KOPT-K1 (cell line): ENCODE measurements at regions not wholly inside any gene's neighbourhood (a gene's known extent, or its start where the extent isn't known, plus 50 kb on each side); places are given as distances from the start of the nearest gene placed in this dataset.
"Not testable (repeated sequence)": the region's sequence is repeated elsewhere in the genome, so short reads cannot be mapped to it uniquely, and the experiment has no call there.

Experiments
- H3K27ac ChIP-seq: fragments of 200-600 bp; sonication (generic); 2 replicates; pipeline ENCODE4 v1.5.1; 2016; ENCODE audit warnings: antibody characterized with exemption, mild to moderate bottlenecking, low read depth, low read length; ENCODE audit not compliant: poor library complexity, severe bottlenecking
- H3K36me3 ChIP-seq: fragments of 200-600 bp; sonication (generic); 2 replicates; pipeline ENCODE4 v1.5.1; 2017; ENCODE audit warnings: antibody characterized with exemption, mild to moderate bottlenecking, low read length, moderate library complexity; ENCODE audit not compliant: insufficient read depth
- H3K9me3 ChIP-seq: fragments of 200-600 bp; sonication (generic); 2 replicates; pipeline ENCODE4 v1.5.1; 2017; ENCODE audit warnings: antibody characterized with exemption, low read length, mild to moderate bottlenecking; ENCODE audit not compliant: insufficient read depth, poor library complexity, severe bottlenecking

DNA sequence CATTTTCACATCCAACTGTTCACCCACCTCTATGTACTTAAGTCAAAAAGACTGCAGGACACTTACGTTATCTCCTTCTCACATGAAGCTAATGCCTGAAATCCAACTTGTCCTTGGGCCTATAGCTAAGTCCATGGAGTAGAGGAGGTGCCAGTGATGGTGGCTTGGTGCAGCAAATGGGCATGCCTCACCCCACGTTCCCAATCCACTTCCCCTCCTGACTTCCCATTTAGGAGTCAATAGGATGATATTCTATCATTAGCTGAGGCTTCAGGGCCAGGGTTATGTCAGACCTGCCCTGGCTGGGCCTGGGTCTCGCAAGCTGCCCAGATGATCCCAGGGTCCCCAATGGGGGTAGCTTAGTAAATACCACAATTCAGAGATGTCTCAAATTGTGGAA, 410.4 kb downstream of the MAFB start:
- Histone ChIP-seq H3K36me3 (no peaks in the 10 kb centered on the region), H3K9me3 (no peaks in the 10 kb centered on the region), H3K27ac (no peak overlapping the region)

DNA sequence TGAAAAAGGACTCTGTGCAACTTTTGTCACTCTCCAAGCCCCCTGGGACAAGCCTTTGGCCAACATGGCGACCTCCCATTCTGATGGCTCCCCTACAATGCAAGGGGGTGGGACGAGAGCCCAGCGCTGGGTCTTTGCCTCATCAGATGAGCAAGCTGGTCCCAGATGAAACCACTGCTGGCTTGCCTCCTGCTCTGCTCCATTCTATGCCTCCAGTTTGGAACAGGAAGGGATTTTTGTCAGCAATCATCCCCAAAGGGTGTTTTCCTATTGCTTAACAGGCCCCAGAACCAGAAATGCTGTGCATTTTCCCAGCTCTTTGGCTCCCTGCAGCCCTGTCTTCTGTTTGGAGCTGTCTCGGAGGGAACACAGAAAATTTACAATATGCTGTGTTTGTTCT, 412.7 kb downstream of the MAFB start:
- no peaks in the 10 kb centered on the region for H3K9me3 ChIP-seq
- no peaks in the 10 kb centered on the region for H3K36me3 ChIP-seq
- H3K27ac ChIP-seq, result no peak overlapping the region

DNA sequence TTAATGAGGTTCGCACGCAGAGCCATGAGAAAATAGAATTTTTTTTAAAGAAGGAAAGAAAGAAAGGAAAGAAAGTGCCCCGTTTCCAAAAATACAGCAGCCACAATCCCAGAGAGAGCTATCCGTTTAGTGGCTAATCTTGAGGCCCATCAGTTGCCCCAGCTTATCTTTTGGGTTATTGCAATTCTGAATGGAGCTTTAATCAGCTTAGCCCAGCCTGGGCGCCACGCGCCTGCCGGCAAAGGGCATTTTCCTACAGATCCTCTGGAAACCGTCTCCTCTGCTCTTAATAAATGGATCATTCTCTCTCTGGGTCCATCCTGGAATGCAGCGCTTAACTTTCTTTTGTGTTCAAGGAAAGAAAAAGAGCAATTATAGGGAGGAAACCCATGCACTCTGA, 413.3 kb downstream of the MAFB start:
- Histone ChIP-seq H3K36me3 (no peaks in the 10 kb centered on the region), H3K9me3 (no peaks in the 10 kb centered on the region), H3K27ac (no peak overlapping the region)

DNA sequence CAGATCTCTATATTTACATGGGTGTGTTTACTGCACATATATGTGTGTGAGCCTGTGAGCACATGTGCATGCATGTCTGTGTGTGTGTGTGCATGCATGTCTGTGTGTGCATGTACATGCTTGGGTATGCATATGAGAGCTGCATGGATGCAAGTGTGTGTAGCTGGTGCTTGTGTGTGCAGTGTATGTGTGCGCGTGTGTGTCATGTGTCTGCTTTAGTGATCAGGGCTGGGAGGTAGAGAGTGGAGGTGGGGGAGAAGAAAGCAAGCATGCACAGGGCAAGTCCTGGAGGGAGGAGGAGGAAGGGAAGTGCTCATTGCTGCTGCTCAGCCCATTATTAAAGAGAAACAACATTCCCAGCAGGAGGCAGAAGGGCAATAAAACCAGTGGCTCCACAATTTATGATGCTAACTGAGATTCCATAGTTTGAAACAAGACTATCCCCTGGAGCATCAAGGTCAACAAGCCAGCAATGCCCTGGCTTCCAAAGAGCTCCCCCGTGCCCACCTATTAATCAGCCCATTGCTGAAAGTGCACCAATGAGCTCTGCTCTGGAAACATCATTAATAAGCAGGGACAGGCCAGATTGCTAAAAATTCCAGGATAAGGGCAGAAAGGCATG, 414.0 kb downstream of the MAFB start:
- no peak overlapping the region for H3K27ac ChIP-seq
- H3K9me3 ChIP-seq, result no peaks in the 10 kb centered on the region
- no peaks in the 10 kb centered on the region for H3K36me3 ChIP-seq

DNA sequence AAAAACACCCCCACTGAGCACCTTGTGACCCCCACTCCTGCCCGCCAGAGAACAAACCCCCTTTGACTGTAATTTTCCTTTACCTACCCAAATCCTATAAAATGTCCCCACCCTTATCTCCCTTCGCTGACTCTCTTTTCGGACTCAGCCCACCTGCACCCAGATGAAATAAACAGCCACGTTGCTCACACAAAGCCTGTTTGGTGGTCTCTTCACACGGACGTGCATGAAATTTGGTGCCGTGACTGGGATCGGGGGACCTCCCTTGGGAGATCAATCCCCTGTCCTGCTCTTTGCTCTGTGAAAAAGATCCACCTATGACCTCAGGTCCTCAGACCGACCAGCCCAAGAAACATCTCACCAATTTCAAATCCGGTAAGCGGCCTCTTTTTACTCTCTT, 419.8 kb downstream of the MAFB start:
- not testable (repeated sequence) for H3K36me3 ChIP-seq, H3K27ac ChIP-seq, H3K9me3 ChIP-seq

DNA sequence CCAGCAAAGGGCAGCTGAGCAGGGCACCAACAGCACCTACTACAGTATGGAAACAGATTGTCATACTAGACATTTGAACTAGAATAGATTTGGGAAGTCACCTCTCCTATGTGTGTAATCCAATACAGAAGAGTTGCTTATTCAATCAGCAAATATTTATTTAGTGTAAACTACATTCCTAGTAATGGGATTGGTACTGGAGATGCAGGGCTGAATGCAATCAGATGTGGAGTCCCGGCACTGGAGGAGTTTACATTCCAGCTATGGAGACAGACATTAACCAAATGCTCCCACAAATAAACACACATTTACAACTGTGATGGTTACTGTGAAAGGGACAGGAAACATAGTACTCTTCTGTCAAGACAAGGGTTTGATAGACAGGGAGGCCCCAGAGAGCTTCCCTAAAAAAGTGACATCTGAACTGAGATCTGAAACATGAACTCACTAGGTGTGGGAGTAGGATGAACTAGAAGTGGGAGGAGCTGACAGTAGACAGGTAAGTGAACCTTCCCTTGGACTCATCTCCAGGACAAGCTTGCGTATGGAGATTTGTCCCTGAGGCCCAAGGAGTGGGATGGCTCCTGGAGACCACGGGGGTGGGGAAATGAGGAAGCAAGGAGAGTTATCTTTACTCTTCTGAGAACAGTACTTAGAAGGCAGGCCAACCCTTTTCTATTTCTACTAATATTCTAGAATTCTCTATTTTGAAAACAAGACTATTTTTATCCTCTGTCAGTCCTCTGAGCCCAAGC, 420.5 kb downstream of the MAFB start:
- no peaks in the 10 kb centered on the region for H3K36me3 ChIP-seq
- no peaks in the 10 kb centered on the region for H3K9me3 ChIP-seq
- no peak overlapping the region for H3K27ac ChIP-seq

DNA sequence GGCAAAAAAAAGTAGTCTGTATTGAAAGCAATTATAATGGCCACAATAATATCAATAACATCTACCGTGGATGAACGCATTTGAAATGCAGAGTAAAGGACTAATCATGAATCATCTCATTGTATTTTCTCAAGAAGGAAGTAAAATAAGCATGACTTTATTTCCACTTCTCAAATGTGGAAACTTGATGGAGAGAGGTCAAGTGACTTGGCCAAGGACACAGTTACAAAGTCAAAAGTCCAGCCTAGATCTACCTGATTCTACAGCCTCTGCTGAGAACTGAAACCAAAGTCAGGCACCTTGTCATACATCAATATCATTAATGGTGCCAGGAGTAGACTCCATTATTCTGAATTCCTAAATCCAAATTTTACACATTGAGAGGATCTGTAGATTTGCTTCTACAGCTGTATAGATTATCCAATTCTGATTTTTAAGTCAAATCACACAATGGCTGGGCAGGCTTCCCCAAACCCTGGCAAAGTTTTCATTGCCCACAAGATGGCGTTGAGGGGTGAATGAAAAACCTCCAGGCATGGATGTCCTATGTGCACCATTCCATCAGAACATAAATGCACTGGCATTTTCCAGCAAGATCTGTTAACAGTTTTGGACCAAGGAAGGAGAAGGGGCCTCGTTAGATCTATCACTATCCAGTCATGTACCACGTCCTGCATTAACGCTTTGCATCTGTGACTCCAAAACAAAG, 423.1 kb downstream of the MAFB start:
- Histone ChIP-seq H3K27ac (no peak overlapping the region), H3K9me3 (no peaks in the 10 kb centered on the region), H3K36me3 (no peaks in the 10 kb centered on the region)

DNA sequence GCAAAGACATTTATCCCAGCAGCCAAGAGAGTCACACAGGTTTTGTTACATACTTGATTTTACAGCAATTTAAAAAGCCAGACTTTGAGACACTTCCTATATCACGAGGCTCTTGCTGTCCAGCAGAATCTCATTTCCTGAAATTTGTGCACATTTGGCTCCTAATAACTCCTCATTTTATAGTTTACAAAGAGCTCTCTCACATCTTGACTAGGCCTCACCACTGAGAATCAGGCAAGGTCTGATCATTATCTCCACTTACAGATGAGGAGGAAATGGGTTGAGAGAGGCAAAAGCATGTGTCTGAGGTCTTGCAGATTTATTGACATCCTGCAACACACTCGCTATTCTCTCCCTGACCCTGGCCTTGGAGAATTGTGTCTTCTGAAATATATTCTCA, 426.8 kb downstream of the MAFB start:
- Histone ChIP-seq H3K36me3 (no peaks in the 10 kb centered on the region), H3K27ac (no peak overlapping the region), H3K9me3 (no peaks in the 10 kb centered on the region)

DNA sequence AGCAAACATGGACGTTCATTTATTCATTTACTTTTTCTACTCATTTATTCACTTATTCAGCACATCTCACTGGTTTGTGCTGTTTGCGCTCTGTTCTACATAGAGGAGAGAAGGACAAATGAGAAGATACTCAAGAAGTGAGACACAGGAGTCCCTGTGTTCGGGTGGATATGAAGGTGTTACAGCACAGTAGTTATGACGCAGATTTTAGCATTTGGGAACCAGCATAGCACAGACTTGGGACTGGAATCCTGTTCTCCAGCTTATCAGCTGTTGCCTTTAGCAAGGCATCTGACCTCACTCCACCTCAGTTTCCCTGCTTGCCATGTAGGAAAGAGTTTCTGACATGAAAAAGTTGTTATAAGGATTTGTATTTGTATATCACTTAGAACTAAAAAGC, 430.1 kb downstream of the MAFB start:
- Histone ChIP-seq H3K27ac (no peak overlapping the region), H3K36me3 (no peaks in the 10 kb centered on the region), H3K9me3 (no peaks in the 10 kb centered on the region)

DNA sequence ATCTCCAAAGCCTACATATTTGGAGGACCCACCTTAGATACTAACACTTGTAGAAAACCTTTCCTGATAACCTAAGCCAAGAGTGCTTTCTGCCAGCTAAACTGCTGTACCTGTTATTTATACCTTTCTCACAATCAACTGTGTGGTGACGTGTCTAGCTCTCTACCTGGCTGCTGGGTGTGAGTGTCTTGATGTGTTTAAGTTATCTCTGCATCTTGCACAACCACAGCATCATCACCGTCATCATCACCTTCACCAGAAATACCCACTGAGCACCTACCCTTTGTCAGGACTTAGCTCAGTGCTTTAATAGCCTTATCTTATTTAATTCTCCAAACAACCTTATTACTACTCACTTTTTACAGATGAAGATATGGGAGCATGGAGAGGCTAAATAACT, 431.3 kb downstream of the MAFB start:
- Histone ChIP-seq H3K27ac (no peak overlapping the region), H3K36me3 (no peaks in the 10 kb centered on the region), H3K9me3 (no peaks in the 10 kb centered on the region)

DNA sequence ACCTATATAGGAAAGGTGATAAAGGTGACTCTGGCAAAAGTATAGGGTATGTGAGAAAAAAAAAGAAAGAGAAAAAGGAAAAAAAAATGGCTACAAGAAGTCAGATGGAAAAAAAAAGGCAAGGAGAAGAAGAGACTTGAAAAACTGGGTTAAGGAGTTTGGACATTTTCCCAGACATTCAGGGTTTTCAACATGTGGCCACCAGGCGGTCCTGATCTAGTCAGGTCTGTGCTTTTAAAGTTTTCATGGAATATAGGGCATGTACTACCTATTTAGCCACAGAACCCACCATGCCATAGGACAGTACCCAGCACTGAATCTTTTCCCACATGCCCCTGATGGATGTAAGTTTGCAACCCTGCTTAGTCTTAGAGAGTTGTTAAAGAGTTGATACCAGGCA, 433.7 kb downstream of the MAFB start:
- no peak overlapping the region for H3K27ac ChIP-seq
- H3K9me3 ChIP-seq, result no peaks in the 10 kb centered on the region

DNA sequence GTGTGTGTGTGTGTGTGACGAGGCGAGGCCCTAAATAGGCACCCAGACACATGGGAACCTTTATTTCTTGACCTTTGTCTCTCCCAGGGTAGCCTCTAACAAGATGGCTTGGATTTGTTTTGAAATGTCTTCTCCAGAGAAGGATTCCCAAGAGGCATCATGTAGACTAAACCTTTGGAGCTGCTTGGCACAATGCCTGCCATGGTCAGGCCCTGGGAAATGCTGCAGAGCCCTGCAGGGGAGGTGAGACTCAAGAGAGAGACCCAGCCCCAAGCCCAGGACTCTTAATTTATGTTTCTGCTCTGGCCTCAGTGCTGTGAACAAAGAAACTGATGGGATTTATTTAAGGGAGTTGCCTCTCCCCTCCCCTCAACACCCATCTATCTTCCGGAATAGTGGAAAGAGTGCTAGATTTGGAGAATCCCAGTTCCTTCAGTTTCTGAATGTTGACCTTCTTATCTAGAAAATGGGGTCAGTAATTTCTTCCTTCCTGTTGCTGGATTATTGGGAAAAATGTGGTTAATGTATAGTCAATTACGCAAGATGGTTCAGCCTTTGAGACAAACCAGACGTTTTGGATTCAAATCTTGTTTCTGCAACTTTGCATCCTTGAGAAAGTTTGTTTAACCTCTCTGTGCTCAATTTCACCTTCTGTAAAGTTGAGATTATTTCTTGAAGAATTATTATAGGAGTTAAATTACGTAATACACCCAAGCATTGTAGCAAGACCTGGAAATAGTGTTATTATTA, 434.8 kb downstream of the MAFB start:
- no peaks in the 10 kb centered on the region for H3K36me3 ChIP-seq
- H3K27ac ChIP-seq, result no peak overlapping the region
- no peaks in the 10 kb centered on the region for H3K9me3 ChIP-seq

More for the DNA sequence above, 433.7 kb downstream of the MAFB start:
- no peaks in the 10 kb centered on the region for H3K36me3 ChIP-seq

DNA sequence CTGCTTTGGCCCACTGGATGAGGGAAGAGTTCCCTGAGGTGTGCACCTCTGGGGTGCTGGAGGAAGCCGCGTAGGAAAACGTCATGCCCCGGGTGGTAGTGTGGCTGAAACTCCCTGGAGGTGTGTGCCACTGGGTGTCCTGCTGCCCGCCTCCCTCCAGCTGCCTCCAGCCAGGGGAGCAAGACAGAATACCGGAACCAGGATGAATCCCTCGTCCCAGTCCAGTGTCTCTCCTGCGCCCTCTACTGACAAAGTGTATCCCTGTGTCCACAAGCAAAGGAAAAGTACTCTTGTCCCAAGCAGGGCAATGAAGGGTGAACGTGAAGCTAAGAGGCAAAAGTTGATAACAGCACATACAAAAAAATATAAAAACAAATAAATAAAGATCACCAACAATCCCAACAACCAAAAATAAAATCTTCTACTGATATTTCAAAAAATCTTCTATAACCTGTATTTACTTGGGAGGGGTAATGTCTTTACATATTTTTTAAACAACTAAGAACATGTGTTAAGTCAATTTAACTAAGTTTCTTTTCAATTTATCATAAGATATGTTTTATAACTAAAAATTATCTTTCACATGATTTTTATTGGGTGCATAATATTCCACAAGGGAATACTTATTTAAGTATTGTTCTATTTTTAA, 437.6 kb downstream of the MAFB start:
- Histone ChIP-seq H3K27ac (no peak overlapping the region), H3K36me3 (no peaks in the 10 kb centered on the region), H3K9me3 (no peaks in the 10 kb centered on the region)

DNA sequence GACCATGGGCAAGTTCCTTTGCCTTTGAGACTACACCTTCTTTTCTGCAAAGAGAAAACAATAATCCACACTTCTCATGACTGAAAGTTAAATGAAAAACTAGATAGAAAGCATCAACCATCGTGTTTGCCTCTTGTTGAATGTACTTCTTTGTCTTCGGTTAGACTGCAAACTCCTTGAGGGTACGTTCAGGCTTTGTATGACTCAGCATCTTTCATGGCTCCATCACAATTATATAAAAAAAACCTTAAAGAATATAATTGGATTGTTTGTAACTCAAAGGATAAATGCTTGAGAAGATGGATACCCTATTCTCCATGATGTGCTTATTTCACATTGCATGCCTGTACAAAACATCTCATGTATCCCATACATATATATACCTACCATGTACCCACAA, 439.2 kb downstream of the MAFB start:
- Histone ChIP-seq H3K9me3 (no peaks in the 10 kb centered on the region), H3K36me3 (no peaks in the 10 kb centered on the region)

DNA sequence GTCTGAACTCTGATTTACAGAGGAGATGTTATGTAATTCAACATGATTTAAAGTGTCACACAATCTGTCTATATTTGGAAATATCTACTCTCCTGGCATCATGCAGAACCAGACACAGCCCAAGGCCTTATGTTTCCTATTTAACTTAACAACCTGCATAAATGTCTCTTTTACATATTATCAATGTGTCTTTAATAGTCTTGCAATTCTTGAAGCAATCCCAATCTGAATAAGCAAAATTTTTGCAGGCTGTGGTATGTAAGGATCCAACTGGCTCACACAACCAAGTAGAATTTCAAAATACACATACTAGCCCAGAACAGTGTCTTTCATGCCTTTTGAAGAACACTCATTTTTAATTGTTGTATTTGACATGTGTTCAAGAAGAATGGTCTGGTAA, 443.2 kb downstream of the MAFB start:
- H3K36me3 ChIP-seq, result no peaks in the 10 kb centered on the region
- H3K9me3 ChIP-seq, result no peaks in the 10 kb centered on the region
- no peak overlapping the region for H3K27ac ChIP-seq

More for the DNA sequence above, 439.2 kb downstream of the MAFB start:
- H3K27ac ChIP-seq, result no peak overlapping the region
